SK-N-SH (cell line): ENCODE measurements at regions not wholly inside any gene's neighbourhood (a gene's known extent, or its start where the extent isn't known, plus 50 kb on each side); places are given as distances from the start of the nearest gene placed in this dataset.

Experiments used
- CTCF ChIA-PET: fragments of 300-600, 350-600 bp; formaldehyde crosslinking; extraction: SDS; loops from one replicate; lab custom pipeline; 2021; lab: Yijun Ruan, JAX
- POLR2A ChIA-PET: fragments of 350-600 bp; sonication (Branson Sonifier 250); formaldehyde crosslinking; extraction: SDS; loops from one replicate; lab custom pipeline; 2020; ENCODE audit warnings: antibody characterized with exemption, inconsistent platforms; lab: Yijun Ruan, JAX
- DNase-seq: peaks from one replicate; pipeline ENCODE4 v3.0.0; 2012
- H2AFZ ChIP-seq: fragments of 200-600 bp; sonication (generic); 2 replicates; pipeline ENCODE4 v1.8.1; 2016; ENCODE audit warnings: antibody characterized with exemption, mild to moderate bottlenecking, low read depth
- H3F3A ChIP-seq: fragments of 200-600 bp; sonication (generic); replicated peaks from 2 replicates; pipeline ENCODE3; 2016; ENCODE audit warnings: antibody characterized with exemption, mild to moderate bottlenecking; ENCODE audit not compliant: insufficient read depth
- H3K27ac ChIP-seq, 2 experiments: fragments of 200-500 bp in 1 of 2; fragments of 200-600 bp in 1 of 2; sonication (Bioruptor generic) in 1 of 2; sonication (generic), shearing (Covaris generic) in 1 of 2; 2 replicates each; pipeline versions ENCODE4 v1.5.1 to v1.6.1; 2014 to 2016; ENCODE audit warnings: low read depth in 2 of 2, inconsistent platforms in 1 of 2, low read length in 1 of 2, mild to moderate bottlenecking in 1 of 2, mixed read lengths in 1 of 2
- H3K27me3 ChIP-seq: fragments of 200-600 bp; sonication (generic), shearing (Covaris generic); 2 replicates; pipeline ENCODE4 v1.6.1; 2016; ENCODE audit warnings: mixed run types; ENCODE audit not compliant: insufficient read depth
- H3K36me3 ChIP-seq, 2 experiments: fragments of 200-500 bp in 1 of 2; fragments of 200-600 bp in 1 of 2; sonication (Bioruptor generic) in 1 of 2; sonication (generic) in 1 of 2; replicated peaks in 1 of 2; 2 replicates each; pipeline versions ENCODE3 to v1.5.1; 2014 to 2016; ENCODE audit warnings: low read length in 1 of 2, mild to moderate bottlenecking in 1 of 2; ENCODE audit not compliant: insufficient read depth in 2 of 2, control insufficient read depth in 1 of 2
- H3K4me1 ChIP-seq, 2 experiments: fragments of 200-500 bp in 1 of 2; fragments of 200-600 bp in 1 of 2; sonication (Bioruptor generic) in 1 of 2; sonication (generic), shearing (Covaris generic) in 1 of 2; 2 replicates each; pipeline versions ENCODE4 v1.5.1 to v1.6.1; 2014 to 2016; ENCODE audit warnings: low read depth in 1 of 2, low read length in 1 of 2, mixed run types in 1 of 2; ENCODE audit not compliant: insufficient read depth in 2 of 2, control insufficient read depth in 1 of 2
- H3K4me2 ChIP-seq: fragments of 200-600 bp; sonication (generic), shearing (Covaris generic); 2 replicates; pipeline ENCODE4 v1.6.1; 2017; ENCODE audit warnings: mixed run types
- H3K4me3 ChIP-seq, 2 experiments: fragments of 200-500 bp in 1 of 2; fragments of 200-600 bp in 1 of 2; sonication (Bioruptor generic) in 1 of 2; sonication (generic), shearing (Covaris generic) in 1 of 2; 2 replicates each; pipeline versions ENCODE4 v1.5.1 to v1.8.1; 2014 to 2016; ENCODE audit warnings: low read depth in 2 of 2, inconsistent platforms in 1 of 2, low read length in 1 of 2, mild to moderate bottlenecking in 1 of 2, mixed read lengths in 1 of 2, moderate library complexity in 1 of 2
- H3K79me2 ChIP-seq: fragments of 200-600 bp; sonication (generic); 2 replicates; pipeline ENCODE4 v1.8.1; 2017; ENCODE audit warnings: mild to moderate bottlenecking; ENCODE audit not compliant: insufficient read depth
- H3K9ac ChIP-seq: fragments of 200-600 bp; sonication (generic); 2 replicates; pipeline ENCODE4 v1.6.1; 2017; ENCODE audit warnings: mixed run types
- H3K9me2 ChIP-seq: fragments of 200-600 bp; sonication (generic); 2 replicates; pipeline ENCODE4 v1.6.1; 2017; ENCODE audit warnings: mixed run types
- H3K9me3 ChIP-seq: fragments of 200-600 bp; sonication (generic); 2 replicates; pipeline ENCODE4 v1.6.1; 2017; ENCODE audit warnings: mixed run types, mild to moderate bottlenecking, moderate library complexity
- H4K20me1 ChIP-seq: fragments of 200-600 bp; sonication (generic); 2 replicates; pipeline ENCODE4 v1.6.1; 2017; ENCODE audit warnings: mild to moderate bottlenecking, mixed run types; ENCODE audit not compliant: insufficient read depth
- CHD2 ChIP-seq: fragments of 150-350 bp; IDR thresholded peaks from 2 replicates; pipeline ENCODE4 v1.6.1; 2018; ENCODE audit warnings: low read length; ENCODE audit not compliant: partially characterized antibody
- ELF1 ChIP-seq: IDR thresholded peaks from 2 replicates; pipeline ENCODE4 v1.4.0; 2012
- EZH2phosphoT487 ChIP-seq: fragments of 200-600 bp; sonication (generic); IDR thresholded peaks from 2 replicates; pipeline ENCODE4 v1.6.1; 2017; ENCODE audit warnings: low read depth, mixed run types, mild to moderate bottlenecking, antibody characterized with exemption, moderate library complexity, borderline replicate concordance
- FOSL2 ChIP-seq: IDR thresholded peaks from 2 replicates; pipeline ENCODE4 v1.4.0; 2012; ENCODE audit warnings: low read depth, mild to moderate bottlenecking, moderate library complexity, borderline replicate concordance
- FOXJ3 ChIP-seq: sonication (generic); formaldehyde crosslinking; IDR thresholded peaks from 2 replicates; pipeline ENCODE4 v1.5.1; 2020; ENCODE audit warnings: mild to moderate bottlenecking, missing genetic modification reagents
- GATA2 ChIP-seq: sonication (generic); formaldehyde crosslinking; IDR thresholded peaks from 2 replicates; pipeline ENCODE4 v1.5.0; 2020; ENCODE audit warnings: mild to moderate bottlenecking, missing genetic modification reagents
- JUND ChIP-seq: IDR thresholded peaks from 2 replicates; pipeline ENCODE4 v1.4.0; 2012
- MEF2A ChIP-seq: IDR thresholded peaks from 2 replicates; pipeline ENCODE4 v1.4.0; 2012; ENCODE audit warnings: low read depth, borderline replicate concordance
- MXI1 ChIP-seq: IDR thresholded peaks from 2 replicates; pipeline ENCODE4 v1.6.1; 2012; ENCODE audit warnings: mild to moderate bottlenecking, low read depth, low read length, improper control_type of control experiment
- NRF1 ChIP-seq: IDR thresholded peaks from 2 replicates; pipeline ENCODE4 v1.6.1; 2012; ENCODE audit warnings: low read depth, mild to moderate bottlenecking, low read length
- RFX5 ChIP-seq: IDR thresholded peaks from 2 replicates; pipeline ENCODE4 v1.6.1; 2012; ENCODE audit warnings: mild to moderate bottlenecking, improper control_type of control experiment, low read length
- RXRA ChIP-seq: IDR thresholded peaks from 2 replicates; pipeline ENCODE4 v1.4.0; 2012; ENCODE audit warnings: low read depth, mild to moderate bottlenecking, borderline replicate concordance
- SMC3 ChIP-seq: IDR thresholded peaks from 2 replicates; pipeline ENCODE4 v1.6.1; 2012; ENCODE audit warnings: low read depth, low read length, improper control_type of control experiment
- TCF12 ChIP-seq: IDR thresholded peaks from 2 replicates; pipeline ENCODE4 v1.4.0; 2012
- TEAD4 ChIP-seq: IDR thresholded peaks from 2 replicates; pipeline ENCODE4 v1.4.0; 2012; ENCODE audit warnings: mild to moderate bottlenecking, borderline replicate concordance; ENCODE audit not compliant: insufficient read depth
- YY1 ChIP-seq: IDR thresholded peaks from 2 replicates; pipeline ENCODE4 v1.4.0; 2012; ENCODE audit warnings: low read depth, mild to moderate bottlenecking
- WGBS: methylation state at CpG from one replicate; pipeline ENCODE4 v1.1.6; 2017; ENCODE audit warnings: low lambda C conversion rate; 5-methylcytosine and 5-hydroxymethylcytosine counted together
- TF ChIP-seq, protein P1 (sequence below): IDR thresholded peaks from 2 replicates; pipeline ENCODE4 v1.6.1; 2012; ENCODE audit warnings: mild to moderate bottlenecking, low read depth, low read length, moderate library complexity
- TF ChIP-seq, protein P2 (sequence below): IDR thresholded peaks from 2 replicates; pipeline ENCODE4 v1.4.0; 2012; ENCODE audit warnings: low read depth, borderline replicate concordance
- TF ChIP-seq, protein P3 (sequence below): fragments of 150-350 bp; IDR thresholded peaks from 2 replicates; pipeline ENCODE4 v1.6.1; 2017; ENCODE audit warnings: antibody characterized with exemption, low read length, low read depth, borderline replicate concordance
- TF ChIP-seq, protein P4 (sequence below): IDR thresholded peaks from 2 replicates; pipeline ENCODE4 v1.4.0; 2012; ENCODE audit warnings: low read depth

DNA sequence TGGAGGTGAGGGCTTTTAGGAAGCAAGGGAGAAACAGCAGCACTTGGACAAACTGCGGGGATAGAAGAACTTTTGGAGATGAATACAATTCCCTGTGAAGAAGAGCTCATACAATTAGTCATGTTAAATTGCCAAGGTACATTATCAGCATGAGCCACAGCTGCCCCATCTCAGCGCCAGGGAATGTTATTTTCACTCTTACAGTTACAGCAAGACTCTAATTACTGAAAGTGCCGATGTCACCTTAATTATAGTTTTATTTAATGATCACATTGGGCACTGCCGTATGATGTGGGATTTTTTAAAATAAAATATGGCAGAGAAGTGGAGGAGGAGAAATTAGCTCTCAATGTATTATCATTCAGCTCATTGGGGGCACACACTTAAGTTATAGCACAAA is 144.8 kb upstream of the MON1B start:
- Histone ChIP-seq H3K9me3 (no peaks in the 10 kb centered on the region), H3K27ac (no peak overlapping the region), H3F3A (no peaks in the 10 kb centered on the region), H3K4me2 (no peak overlapping the region), H3K9ac (no peak overlapping the region), H3K4me1 (no peaks in the 10 kb centered on the region), H4K20me1 (no peaks in the 10 kb centered on the region), H3K4me3 (no peak overlapping the region)
- no peak for DNase-seq
- TF ChIP-seq GATA2 (CRISPR knock-in tag) (no peak), RXRA (no peak), MEF2A (no peak), ELF1 (no peak), EZH2phosphoT487 (no peak), JUND (no peak), FOXJ3 (CRISPR knock-in tag) (no peak), SMC3 (no peak), NRF1 (no peak), TEAD4 (no peak), YY1 (no peak), FOSL2 (no peak), TCF12 (no peak), MXI1 (no peak), RFX5 (no peak), CHD2 (no peak)
- TF ChIP-seq, protein P1, sequence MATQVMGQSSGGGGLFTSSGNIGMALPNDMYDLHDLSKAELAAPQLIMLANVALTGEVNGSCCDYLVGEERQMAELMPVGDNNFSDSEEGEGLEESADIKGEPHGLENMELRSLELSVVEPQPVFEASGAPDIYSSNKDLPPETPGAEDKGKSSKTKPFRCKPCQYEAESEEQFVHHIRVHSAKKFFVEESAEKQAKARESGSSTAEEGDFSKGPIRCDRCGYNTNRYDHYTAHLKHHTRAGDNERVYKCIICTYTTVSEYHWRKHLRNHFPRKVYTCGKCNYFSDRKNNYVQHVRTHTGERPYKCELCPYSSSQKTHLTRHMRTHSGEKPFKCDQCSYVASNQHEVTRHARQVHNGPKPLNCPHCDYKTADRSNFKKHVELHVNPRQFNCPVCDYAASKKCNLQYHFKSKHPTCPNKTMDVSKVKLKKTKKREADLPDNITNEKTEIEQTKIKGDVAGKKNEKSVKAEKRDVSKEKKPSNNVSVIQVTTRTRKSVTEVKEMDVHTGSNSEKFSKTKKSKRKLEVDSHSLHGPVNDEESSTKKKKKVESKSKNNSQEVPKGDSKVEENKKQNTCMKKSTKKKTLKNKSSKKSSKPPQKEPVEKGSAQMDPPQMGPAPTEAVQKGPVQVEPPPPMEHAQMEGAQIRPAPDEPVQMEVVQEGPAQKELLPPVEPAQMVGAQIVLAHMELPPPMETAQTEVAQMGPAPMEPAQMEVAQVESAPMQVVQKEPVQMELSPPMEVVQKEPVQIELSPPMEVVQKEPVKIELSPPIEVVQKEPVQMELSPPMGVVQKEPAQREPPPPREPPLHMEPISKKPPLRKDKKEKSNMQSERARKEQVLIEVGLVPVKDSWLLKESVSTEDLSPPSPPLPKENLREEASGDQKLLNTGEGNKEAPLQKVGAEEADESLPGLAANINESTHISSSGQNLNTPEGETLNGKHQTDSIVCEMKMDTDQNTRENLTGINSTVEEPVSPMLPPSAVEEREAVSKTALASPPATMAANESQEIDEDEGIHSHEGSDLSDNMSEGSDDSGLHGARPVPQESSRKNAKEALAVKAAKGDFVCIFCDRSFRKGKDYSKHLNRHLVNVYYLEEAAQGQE = no peak
- TF ChIP-seq, protein P2, sequence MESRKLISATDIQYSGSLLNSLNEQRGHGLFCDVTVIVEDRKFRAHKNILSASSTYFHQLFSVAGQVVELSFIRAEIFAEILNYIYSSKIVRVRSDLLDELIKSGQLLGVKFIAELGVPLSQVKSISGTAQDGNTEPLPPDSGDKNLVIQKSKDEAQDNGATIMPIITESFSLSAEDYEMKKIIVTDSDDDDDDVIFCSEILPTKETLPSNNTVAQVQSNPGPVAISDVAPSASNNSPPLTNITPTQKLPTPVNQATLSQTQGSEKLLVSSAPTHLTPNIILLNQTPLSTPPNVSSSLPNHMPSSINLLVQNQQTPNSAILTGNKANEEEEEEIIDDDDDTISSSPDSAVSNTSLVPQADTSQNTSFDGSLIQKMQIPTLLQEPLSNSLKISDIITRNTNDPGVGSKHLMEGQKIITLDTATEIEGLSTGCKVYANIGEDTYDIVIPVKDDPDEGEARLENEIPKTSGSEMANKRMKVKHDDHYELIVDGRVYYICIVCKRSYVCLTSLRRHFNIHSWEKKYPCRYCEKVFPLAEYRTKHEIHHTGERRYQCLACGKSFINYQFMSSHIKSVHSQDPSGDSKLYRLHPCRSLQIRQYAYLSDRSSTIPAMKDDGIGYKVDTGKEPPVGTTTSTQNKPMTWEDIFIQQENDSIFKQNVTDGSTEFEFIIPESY = no peak
- TF ChIP-seq, protein P3, sequence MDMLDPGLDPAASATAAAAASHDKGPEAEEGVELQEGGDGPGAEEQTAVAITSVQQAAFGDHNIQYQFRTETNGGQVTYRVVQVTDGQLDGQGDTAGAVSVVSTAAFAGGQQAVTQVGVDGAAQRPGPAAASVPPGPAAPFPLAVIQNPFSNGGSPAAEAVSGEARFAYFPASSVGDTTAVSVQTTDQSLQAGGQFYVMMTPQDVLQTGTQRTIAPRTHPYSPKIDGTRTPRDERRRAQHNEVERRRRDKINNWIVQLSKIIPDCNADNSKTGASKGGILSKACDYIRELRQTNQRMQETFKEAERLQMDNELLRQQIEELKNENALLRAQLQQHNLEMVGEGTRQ = no peak
- TF ChIP-seq, protein P4, sequence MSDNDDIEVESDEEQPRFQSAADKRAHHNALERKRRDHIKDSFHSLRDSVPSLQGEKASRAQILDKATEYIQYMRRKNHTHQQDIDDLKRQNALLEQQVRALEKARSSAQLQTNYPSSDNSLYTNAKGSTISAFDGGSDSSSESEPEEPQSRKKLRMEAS = no peak
- TF ChIP-seq, all 33 proteins: peak for 0
- 39% methylated on average over 4 of the region's 4 CpGs for WGBS
- no peaks in the 10 kb centered on the region for H3K36me3 ChIP-seq
- no peaks in the 10 kb centered on the region for H3K27me3 ChIP-seq
- no peaks in the 10 kb centered on the region for H3K79me2 ChIP-seq
- H3K9me2 ChIP-seq = no peaks in the 10 kb centered on the region
- no peak overlapping the region for H2AFZ ChIP-seq
- ChIA-PET CTCF (interaction anchor here (0.6 to 5.0 kb wide), 4 partner anchors 48 to 1000 kb away, joined by 3 to 31 read pairs (median 4); no protein-coding TSS in a partner anchor), POLR2A (no interaction called here)
